Ectodermal cell (in vitro differentiated cells): ENCODE measurements at regions not wholly inside any gene's neighbourhood (a gene's known extent, or its start where the extent isn't known, plus 50 kb on each side); places are given as distances from the start of the nearest gene placed in this dataset.

ENCODE experiments used
- H3K27ac ChIP-seq: 2 replicates; pipeline ENCODE4 v1.7.0; 2013; ENCODE audit warnings: mild to moderate bottlenecking, low read depth, low read length; ENCODE audit not compliant: insufficient read depth, poor library complexity, severe bottlenecking
- H3K27me3 ChIP-seq: 2 replicates; pipeline ENCODE4 v1.7.0; 2013; ENCODE audit warnings: mild to moderate bottlenecking, low read length; ENCODE audit not compliant: insufficient read depth, control insufficient read depth, poor library complexity, severe bottlenecking
- H3K36me3 ChIP-seq: one replicate; pipeline ENCODE4 v1.7.0; 2013; ENCODE audit warnings: low read length; ENCODE audit not compliant: control insufficient read depth, insufficient read depth
- H3K4me1 ChIP-seq: one replicate; pipeline ENCODE4 v1.7.0; 2013; ENCODE audit warnings: low read length; ENCODE audit not compliant: control insufficient read depth, insufficient read depth
- H3K4me3 ChIP-seq: 2 replicates; pipeline ENCODE4 v1.7.0; 2013; ENCODE audit warnings: low read depth, low read length, control low read depth; ENCODE audit not compliant: insufficient read depth
- H3K9me3 ChIP-seq: 2 replicates; pipeline ENCODE4 v1.7.0; 2013; ENCODE audit warnings: mild to moderate bottlenecking, low read length, moderate library complexity; ENCODE audit not compliant: control insufficient read depth
- WGBS, 2 experiments: methylation state at CpG; one replicate each; pipeline ENCODE4 v1.1.7; 2013; ENCODE audit warnings: missing lambda C conversion rate in 2 of 2; 5-methylcytosine and 5-hydroxymethylcytosine counted together

DNA sequence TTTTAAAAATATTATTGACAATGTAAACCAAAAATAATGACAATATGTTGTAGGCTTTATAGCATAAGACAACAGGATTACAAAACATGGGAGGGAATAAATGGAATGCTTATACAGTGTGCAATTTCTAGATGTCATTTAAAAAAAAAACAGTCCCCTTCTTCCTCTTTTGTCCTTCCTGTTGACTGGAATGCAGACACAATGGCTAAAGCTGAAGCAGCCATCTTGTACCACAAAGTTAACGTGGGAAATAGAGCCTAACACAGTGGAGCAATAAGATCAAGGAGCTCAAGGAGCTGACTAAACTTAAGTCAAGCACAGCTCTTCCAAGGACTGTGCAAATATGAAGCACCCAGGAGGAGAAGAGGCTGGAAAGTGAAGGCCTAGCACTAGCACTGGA is 208.1 kb downstream of the ARHGAP12 start:
- H3K27ac ChIP-seq, result no peak overlapping the region
- no peaks in the 10 kb centered on the region for H3K36me3 ChIP-seq
- H3K4me3 ChIP-seq, result no peak overlapping the region
- H3K9me3 ChIP-seq, result no peaks in the 10 kb centered on the region
- H3K4me1 ChIP-seq, result no peaks in the 10 kb centered on the region
- 92 to 95% methylated on average over 1 of the region's 1 CpG for WGBS, 2 experiments
- H3K27me3 ChIP-seq, result no peaks in the 10 kb centered on the region

- no peaks in the 10 kb centered on the region for H3K9me3 ChIP-seq
- peaks cover 27% of the 10 kb centered on the region for H3K4me1 ChIP-seq
- no peak overlapping the region for H3K4me3 ChIP-seq
- no peak overlapping the region for H3K27ac ChIP-seq
- no peaks in the 10 kb centered on the region for H3K27me3 ChIP-seq
- no peaks in the 10 kb centered on the region for H3K36me3 ChIP-seq
These were observed 219.2 kb downstream of the ARHGAP12 start for GRCh38 chr10:31709476-31709875.

DNA sequence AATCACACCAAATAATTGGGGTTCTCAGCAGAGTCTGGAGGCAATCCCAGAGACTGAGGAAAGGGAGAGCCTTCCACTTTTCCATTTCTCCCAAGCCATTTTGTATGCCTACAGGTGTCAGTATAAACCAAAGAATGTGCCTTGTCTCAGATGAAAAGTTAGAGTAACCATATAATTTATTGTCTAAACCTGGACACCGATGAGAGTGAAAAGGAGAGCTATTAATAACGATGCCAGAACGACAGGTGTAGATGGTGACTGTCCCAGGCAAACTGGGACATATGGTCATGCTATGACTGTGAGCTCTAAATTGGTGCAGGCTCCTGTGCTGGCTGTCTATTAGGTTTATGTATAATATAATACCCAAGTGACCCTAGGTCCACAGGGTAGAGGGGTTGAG is 219.6 kb downstream of the ARHGAP12 start:
- 87 to 95% methylated on average over 3 of the region's 3 CpGs for WGBS, 2 experiments
- no peak overlapping the region for H3K27ac ChIP-seq
- H3K36me3 ChIP-seq, result no peaks in the 10 kb centered on the region
- H3K4me1 ChIP-seq, result peaks cover 27% of the 10 kb centered on the region
- H3K9me3 ChIP-seq, result no peaks in the 10 kb centered on the region
- no peaks in the 10 kb centered on the region for H3K27me3 ChIP-seq
- H3K4me3 ChIP-seq, result no peak overlapping the region

DNA sequence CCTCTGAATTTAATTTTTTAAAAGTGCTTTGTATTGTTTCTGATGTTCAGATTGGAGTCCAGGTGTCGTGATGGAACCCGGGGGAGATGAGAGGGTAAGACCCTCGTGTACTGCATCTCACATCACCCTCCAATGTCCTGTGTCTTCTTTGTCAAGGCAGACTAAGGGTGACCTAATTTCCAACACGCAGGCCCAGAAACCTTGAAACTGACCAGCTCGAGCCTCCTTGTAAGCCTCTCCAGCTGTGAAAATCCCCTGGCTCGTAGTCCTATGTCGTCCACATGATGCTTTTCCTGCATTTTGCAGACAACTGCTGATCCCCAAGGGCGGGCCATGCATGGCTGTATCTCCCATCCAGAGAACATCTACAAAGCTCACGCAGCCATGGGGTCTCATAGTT is 220.2 kb downstream of the ARHGAP12 start:
- Histone ChIP-seq H3K4me1 (peaks cover 27% of the 10 kb centered on the region), H3K36me3 (no peaks in the 10 kb centered on the region), H3K4me3 (no peak overlapping the region), H3K27ac (peak overlapping the region; percentile 87), H3K9me3 (no peaks in the 10 kb centered on the region), H3K27me3 (no peaks in the 10 kb centered on the region)
- 69% methylated on average over 9 of the region's 9 CpGs for WGBS, 2 experiments

DNA sequence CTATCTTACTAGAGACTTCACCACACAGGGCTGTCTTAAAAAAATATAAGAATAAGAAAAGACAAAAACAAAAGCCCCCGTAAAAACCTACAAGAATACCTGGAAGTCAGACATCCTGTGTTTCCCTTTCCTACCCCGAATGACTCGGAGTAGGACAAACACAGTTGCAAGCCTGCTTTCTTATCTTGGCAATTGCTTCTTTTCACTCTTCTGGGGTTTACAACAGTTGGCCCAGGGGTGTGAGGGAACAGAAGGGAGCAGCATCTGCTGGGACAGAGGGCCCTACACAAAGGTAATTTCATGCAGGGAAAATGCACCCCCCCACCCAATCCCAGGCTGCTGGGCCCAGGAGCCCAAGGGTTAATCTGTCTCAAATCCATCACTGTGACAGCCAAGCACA is 220.6 kb downstream of the ARHGAP12 start:
- Histone ChIP-seq H3K27ac (peak overlapping the region; percentile 87), H3K27me3 (no peaks in the 10 kb centered on the region), H3K36me3 (no peaks in the 10 kb centered on the region), H3K9me3 (no peaks in the 10 kb centered on the region), H3K4me1 (peaks cover 27% of the 10 kb centered on the region), H3K4me3 (no peak overlapping the region)
- WGBS, 2 experiments, result 56 to 57% methylated on average over 3 of the region's 3 CpGs

- Histone ChIP-seq H3K4me3 (no peak overlapping the region), H3K27ac (peak overlapping the region; percentile 87)
These were observed 221.3 kb downstream of the ARHGAP12 start for GRCh38 chr10:31707093-31708039.

GRCh38 chr10:31706464-31707092 is 222.1 kb downstream of the ARHGAP12 start:
- Histone ChIP-seq H3K27ac (peak overlapping the region; percentile 87), H3K9me3 (no peaks in the 10 kb centered on the region), H3K4me3 (no peak overlapping the region), H3K4me1 (peaks cover 27% of the 10 kb centered on the region), H3K36me3 (no peaks in the 10 kb centered on the region), H3K27me3 (no peaks in the 10 kb centered on the region)
- WGBS, 2 experiments, result 87 to 88% methylated on average over 7 of the region's 7 CpGs

More at GRCh38 chr10:31707093-31708039, 221.3 kb downstream of the ARHGAP12 start:
- no peaks in the 10 kb centered on the region for H3K9me3 ChIP-seq
- no peaks in the 10 kb centered on the region for H3K36me3 ChIP-seq
- 33 to 36% methylated on average over 14 of the region's 14 CpGs for WGBS, 2 experiments
- no peaks in the 10 kb centered on the region for H3K27me3 ChIP-seq
- H3K4me1 ChIP-seq, result peaks cover 27% of the 10 kb centered on the region

- no peaks in the 10 kb centered on the region for H3K27me3 ChIP-seq
- H3K4me3 ChIP-seq, result no peak overlapping the region
- no peak overlapping the region for H3K27ac ChIP-seq
- H3K4me1 ChIP-seq, result peaks cover 27% of the 10 kb centered on the region
- no peaks in the 10 kb centered on the region for H3K36me3 ChIP-seq
- WGBS, 2 experiments, result 93 to 95% methylated on average over 3 of the region's 3 CpGs
- no peaks in the 10 kb centered on the region for H3K9me3 ChIP-seq
These were observed 223.5 kb downstream of the ARHGAP12 start for GRCh38 chr10:31705136-31705535.

GRCh38 chr10:31704195-31704594 is 224.4 kb downstream of the ARHGAP12 start:
- no peak overlapping the region for H3K4me3 ChIP-seq
- no peaks in the 10 kb centered on the region for H3K9me3 ChIP-seq
- no peaks in the 10 kb centered on the region for H3K36me3 ChIP-seq
- H3K4me1 ChIP-seq, result peaks cover 25% of the 10 kb centered on the region
- H3K27me3 ChIP-seq, result no peaks in the 10 kb centered on the region
- no peak overlapping the region for H3K27ac ChIP-seq
- 98 to 100% methylated on average over 1 of the region's 1 CpG for WGBS, 2 experiments

- H3K4me3 ChIP-seq, result no peak overlapping the region
- WGBS, 2 experiments, result 80 to 82% methylated on average over 4 of the region's 4 CpGs
- no peaks in the 10 kb centered on the region for H3K9me3 ChIP-seq
- H3K36me3 ChIP-seq, result no peaks in the 10 kb centered on the region
- no peak overlapping the region for H3K27ac ChIP-seq
- H3K27me3 ChIP-seq, result no peaks in the 10 kb centered on the region
- peaks cover 12% of the 10 kb centered on the region for H3K4me1 ChIP-seq
These were observed 225.7 kb downstream of the ARHGAP12 start for GRCh38 chr10:31702954-31703353.
